ENCODE measurements at regions not wholly inside any gene's neighbourhood (a gene's known extent, or its start where the extent isn't known, plus 50 kb on each side); places are given as distances from the start of the nearest gene placed in this dataset.
A peak's percentile ranks its signal among the peaks of the same experiment; 100 is the strongest.

DNA sequence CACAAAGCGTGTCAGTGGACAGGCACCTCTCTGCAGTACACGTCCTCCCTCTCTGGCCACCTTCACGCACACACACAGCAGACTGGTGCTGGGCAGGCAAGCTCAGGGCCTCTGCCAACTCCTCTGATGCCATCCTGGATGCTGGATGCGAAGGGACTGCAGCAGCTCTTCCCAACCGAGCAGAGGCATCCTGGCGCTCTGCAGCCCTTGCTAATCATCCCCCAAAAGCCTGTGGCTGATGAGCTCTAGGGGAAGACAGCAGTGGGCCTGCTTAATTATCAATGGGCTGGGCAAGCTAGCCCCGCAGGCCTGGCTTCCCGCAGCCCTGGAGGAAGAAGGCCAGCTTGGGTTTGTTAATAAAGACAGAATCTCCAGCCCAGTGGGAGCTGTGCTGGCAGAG, 71.3 kb upstream of the TEX51 start:
- DNase-seq: no peak

DNA sequence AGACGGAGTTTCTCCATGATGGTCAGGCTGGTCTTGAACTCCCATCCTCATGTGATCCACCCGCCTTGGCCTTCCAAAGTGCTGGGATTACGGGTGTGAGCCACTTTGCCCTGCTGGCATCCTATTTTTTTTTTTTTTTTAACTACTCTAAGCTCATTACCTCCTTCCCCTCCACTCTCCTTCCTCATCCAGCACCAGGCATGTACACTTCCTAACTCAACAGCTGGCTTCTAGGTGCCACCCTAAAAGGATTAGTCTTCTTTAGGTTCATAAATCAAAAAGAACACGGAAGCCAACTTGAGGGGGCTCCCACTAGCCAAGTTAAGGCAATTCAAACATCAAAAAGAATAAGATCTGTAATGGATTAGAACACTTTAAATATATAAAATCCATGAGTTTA, 70.6 kb upstream of the TEX51 start:
- DNase-seq: no peak

DNA sequence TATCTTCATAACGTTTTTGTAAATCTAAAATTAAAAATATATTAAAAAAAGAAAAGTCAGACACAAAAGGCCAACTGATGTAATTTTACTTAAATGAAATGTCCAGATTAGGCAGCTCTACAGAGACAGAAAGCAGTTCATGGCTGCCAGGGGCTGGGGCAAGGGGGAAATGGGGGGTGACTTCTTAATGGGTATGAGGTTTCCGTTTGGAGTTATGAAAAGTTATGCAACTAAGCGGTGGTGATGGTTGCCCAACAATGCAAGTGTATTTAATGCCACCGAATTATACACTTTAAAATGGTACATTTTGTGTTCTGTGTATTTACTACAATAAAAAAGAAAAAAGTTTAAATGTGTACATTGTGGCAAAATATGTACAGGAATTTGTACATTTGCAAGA, 70.2 kb upstream of the TEX51 start:
- DNase-seq: no peak

DNA sequence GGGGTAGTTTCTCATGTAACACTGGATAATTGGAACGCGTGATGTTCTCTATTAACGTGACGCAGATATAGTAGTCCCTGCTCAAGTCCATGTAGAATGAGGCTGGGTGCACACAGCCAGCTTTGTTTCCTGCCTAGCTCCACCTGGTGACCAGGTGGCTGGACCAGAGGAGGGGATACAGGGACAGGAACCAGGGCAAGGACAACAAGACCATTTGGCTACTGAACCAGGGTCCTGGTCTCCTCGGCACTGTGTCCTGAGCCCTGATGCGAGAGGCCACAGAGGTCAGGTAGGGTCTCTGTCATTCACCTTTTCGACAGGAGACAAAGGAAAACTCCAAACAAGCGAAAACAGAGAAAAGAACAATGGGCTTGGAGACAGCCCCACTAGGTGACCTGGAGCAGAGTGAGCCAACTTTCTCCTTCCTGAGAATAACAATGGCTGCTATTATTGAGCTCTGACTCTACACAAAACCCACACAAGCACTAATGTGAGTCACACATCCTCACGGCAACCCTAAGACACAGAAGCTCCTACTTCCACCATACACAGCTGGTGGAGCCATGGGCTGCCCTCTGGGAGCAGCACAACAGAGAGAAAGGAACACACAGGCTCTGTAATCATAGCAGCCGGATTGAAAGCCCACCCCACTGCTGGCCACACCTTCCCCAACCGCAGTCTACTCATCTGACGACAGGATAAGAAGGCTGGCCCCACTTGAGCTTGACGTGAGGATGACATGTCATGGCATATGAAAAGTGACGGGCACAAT, 67.3 kb upstream of the TEX51 start:
- no peak for DNase-seq

DNA sequence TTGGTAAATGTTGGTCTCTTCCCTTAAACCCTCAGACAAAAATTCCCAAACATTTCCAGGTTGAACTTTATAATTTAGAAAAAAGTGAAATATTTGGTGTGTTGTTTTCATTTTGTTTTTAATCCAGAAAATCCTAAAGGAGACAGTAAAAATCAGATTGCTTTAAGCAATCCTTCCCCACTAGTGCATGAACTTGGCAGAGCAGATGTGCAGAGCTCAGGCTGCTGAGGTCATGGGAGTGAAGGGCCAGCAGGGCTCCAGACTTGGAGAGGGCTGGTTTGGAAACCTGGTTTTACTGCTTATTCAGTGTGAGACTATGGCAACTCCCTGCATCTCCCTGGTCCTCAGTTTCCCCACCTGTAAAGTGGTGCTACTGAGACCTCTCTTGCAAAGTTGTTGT, 66.7 kb upstream of the TEX51 start:
- no peak for DNase-seq

DNA sequence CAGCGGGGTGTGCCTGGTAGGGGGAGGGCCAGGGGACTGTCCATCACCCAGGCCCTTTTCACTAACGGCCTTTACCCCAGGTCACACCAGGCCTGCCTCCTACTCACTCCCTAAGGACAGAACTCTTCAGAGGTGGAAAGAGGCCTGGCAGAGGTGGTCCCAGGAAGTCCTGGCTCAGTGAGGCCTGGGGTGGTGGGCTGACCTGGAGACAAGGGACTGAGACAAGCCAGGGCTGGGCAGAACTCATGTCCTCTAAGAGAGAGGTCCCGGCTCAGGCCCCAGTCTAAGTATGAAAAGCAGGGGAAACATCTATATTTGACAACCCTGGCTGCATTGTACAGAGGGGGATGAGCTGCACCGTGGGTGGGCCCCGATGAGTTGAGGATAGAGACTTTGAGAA, 65.9 kb upstream of the TEX51 start:
- DNase-seq: no peak

DNA sequence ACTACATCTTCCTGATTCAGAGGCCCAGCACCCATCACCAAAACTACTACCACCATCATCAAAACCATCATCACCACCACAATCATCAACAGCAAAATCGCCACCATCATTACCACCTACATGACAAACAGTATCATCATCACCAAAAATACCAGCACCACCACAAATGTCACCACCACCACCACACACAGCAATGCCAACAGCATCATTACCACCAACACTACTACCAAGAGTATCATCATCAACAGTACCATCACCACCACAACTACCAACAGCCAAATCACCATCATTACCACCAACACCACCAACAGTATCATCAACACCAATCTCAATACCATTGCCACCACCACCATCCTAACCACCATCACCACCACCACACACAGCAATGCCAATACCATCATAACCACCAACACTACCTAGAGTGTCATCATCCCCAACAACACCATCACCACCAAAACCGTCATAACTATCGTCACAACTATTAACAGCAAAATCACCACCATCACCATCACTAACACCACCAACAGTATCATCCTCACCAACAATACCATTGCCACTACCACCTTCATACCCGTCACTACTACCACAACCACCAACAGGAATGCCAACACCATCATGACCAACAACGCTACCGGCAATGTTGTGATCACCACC, 64.6 kb upstream of the TEX51 start:
- no peak for DNase-seq

DNA sequence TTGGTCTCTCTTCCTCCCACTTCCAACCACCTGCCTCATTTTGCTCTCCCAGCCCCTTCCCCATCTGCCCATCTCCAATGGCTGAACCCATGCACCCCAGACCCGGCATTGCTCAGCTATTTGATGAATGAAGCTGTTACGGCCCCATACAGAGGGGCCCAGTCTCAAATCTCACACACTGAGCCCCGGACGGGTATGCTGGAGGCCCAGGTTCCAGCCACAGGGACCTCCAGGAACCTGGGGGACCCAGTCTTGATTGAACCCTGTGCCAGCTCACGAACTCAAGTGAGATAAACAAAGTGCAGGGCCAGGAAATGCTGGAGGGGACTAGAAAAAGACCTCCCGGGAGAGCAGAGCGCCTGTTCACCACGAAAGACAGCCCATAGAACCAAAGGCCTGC, 63.4 kb upstream of the TEX51 start:
- no peak for DNase-seq

DNA sequence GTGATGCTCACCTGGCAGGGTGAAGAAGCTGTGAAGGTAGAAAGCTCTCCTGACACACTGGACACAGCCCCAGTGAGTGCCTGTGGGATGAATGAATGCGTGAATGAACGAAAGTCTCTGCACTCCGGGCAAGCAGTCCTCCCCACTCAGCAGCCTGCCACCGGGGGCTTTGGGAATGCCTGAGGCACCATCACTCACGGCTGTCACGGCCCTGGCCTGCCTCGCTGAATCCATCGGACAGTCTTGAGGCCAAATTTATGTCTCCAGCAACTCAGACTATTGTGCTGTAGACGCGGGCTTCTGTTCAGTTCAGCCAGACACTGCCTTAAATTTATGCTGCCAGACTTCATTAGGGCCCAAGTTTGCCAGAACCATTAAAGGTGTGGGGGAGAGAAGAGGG, 62.9 kb upstream of the TEX51 start:
- no peak for DNase-seq

DNA sequence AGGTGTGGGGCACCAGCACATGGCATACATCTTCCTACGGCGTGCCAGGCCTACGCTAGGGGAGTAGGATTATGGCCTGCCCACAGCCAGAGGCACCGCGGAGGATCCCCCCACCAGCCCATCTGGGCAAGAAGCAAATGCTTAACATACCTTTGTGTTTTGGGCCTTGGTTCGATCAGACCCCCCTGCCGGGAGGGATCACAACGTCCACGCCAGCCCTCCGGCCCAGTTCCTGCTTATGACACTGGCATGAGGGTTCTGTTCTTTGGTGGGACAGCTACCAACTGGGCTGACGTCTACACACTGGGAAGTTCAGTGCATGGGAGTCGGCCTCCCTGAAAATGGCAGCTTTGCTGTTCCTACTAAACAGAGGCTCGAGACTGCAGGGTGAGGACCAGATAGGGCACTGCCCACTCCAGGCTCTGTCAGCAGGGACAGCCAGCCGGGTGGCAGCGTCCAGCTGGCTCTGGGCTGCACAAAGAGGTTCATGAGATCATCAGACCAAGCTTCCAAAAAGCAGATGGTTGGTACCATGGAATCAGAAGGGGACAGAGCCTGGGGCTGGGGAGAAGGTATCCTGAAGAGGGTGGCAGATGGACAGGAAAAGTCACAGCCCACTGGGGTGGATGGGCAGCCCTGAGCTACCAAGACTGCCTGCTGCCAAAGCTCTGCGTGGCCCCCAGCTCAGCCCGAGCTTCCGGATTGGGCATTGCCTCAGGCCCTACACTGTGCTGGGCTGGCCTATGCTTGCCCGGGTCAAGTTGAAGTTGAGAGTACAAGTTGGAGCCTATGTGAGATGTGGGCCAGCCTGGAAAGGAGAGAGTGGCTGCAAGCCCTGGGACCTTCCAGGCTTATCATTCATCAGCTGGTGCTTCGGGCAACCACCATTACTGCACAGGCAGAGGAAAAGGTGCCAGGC, 61.7 kb upstream of the TEX51 start:
- DNase-seq: no peak

DNA sequence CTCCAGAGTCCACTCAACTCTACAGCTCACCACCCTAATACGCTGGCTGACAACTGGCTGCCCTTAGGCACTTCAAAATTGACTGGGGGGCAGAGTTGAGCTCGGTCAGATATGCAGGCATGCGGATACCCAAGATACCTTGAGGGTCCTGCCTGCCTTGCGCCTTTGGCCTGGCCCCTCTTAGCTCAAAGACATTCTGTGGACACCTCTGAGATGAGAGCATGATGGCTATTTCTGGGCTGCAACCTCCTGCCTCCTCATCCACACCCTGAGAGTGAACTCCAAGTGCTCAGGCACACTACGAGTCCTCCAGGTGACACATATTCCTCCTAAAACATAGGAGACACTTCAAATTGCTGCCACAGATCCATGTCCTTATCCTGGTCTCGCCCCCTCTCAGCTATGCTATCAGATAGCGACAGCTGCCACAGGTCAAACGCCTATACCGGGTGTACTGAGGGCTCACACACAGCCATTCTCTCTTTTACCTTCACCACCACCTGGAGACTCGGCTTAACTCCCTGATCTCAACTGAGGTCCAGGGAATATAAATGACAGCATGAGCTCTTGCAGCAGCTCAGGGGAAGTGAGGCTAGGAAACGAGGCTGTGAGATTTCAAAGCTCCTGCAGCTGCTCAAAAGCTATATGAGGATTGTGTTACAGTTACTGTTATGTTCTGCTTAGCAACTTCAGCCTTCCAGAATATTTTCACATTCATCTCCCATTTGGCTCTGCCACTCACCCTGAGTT, 60.5 kb upstream of the TEX51 start:
- DNase-seq: no peak

DNA sequence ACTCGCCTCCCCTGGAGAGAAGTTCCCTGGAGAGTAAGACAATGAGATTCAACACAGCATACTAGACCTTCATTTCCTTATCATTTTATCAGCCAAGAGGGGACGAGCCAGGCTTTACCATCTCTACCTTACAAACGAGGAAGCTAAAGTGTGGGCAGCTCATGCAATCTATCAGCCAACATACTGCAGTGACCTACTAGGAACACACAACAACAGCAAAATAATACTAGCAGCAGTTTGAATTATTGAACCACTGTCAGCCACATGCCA, 60.0 kb upstream of the TEX51 start:
- DNase-seq: no peak

DNA sequence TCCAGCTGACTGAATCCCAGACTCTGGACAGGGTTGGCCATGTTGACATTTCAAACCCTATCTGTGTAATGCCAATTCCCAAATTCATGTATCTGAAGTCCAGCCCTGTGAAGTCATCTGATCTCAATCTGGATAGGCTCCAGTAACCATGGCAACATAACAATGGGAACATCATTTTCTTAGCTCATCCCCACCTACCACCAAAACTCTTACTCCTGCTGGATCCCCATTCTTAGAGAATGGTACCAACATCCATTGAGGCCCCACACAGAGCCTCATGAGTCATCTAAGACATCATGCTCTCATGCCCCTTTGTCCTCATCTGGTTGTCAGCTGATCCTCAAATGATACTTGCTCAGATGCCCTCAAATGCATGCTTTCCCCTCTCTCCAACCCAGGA, 58.9 kb upstream of the TEX51 start:
- DNase-seq: peak; percentile 3

DNA sequence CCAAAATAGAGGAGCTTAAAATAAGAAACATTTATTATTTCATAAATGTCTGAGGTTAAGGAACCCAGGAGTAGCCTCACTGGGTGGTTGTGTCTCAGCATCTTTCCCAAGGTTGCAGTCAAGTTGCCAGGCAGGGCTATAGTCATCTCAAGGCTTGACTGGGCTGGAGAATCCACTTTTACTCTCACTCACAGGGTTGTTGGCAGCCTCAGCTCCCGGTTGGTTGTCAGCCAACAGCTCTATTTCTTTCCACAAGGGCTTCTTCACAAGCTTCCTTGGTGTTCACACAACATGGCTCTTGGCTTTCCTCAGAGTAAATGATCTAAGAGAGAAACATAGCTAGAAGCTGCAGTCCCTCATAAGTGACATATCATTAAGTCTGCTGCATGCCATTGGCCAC, 55.6 kb upstream of the TEX51 start:
- DNase-seq: no peak

DNA sequence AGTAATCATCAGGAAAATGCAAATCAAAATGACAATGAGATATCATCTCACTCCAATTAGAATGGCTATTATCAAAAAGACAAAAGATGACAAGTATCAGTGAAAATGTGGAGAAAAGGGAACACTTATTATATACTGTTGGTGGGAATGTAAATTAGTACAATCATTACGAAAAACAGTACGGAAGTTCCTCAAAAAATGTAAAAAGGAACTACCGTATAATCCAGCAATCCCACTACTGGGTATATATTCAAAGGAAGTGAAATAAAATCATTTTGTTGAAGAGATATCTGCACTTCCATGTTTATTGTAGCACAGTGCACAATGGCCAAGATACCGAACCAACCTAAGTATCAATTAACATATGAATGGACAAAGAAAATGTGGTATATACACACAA, 52.4 kb upstream of the TEX51 start:
- DNase-seq: no peak

Measured in fibroblast of skin of scalp (primary cell).